Left ventricle myocardium inferior (tissue), 1 donor: ENCODE measurements at regions not wholly inside any gene's neighbourhood (a gene's known extent, or its start where the extent isn't known, plus 50 kb on each side); places are given as distances from the start of the nearest gene placed in this dataset.

ENCODE experiments used
- DNase-seq: peaks from one replicate; pipeline ENCODE4 v3.0.0-alpha.2; 2020
- H3K27ac ChIP-seq: fragments of 200-600 bp; replicated peaks from 2 replicates; pipeline ENCODE4 v1.8.0; 2021
- H3K27me3 ChIP-seq: fragments of 200-600 bp; 2 replicates; pipeline ENCODE4 v1.8.0; 2021; ENCODE audit warnings: low read depth
- H3K36me3 ChIP-seq: fragments of 200-600 bp; 2 replicates; pipeline ENCODE4 v1.8.0; 2021
- H3K4me1 ChIP-seq: fragments of 200-600 bp; 2 replicates; pipeline ENCODE4 v1.8.0; 2021
- H3K4me3 ChIP-seq: fragments of 200-600 bp; 2 replicates; pipeline ENCODE4 v1.8.0; 2021; ENCODE audit warnings: mild to moderate bottlenecking, moderate library complexity
- H3K9me3 ChIP-seq: fragments of 200-600 bp; replicated peaks from 2 replicates; pipeline ENCODE4 v1.8.0; 2021
- CTCF ChIP-seq: fragments of 200-600 bp; IDR thresholded peaks from 2 replicates; pipeline ENCODE4 v1.8.0; 2021; ENCODE audit warnings: antibody characterized with exemption, mild to moderate bottlenecking, borderline replicate concordance
- intact Hi-C: fragments of 100-400 bp; cut with micrococcal nuclease; formaldehyde crosslinking; loops from one replicate; pipeline ENCODE4 v1.11.0; 2022
- donor health status: DM: no; HTN: yes; CAD: no; lungs with severe emphysema.

GRCh38 chr5:110027527-110028322 lies 338.0 kb downstream of the MAN2A1 start:
- no peak for TF ChIP-seq CTCF
- no peaks in the 10 kb centered on the region for H3K27me3 ChIP-seq
- H3K4me3 ChIP-seq: no peak overlapping the region
- H3K9me3 ChIP-seq: peaks cover 6% of the 10 kb centered on the region
- no peaks in the 10 kb centered on the region for H3K4me1 ChIP-seq
- H3K27ac ChIP-seq: no peak overlapping the region
- DNase-seq: no peak
- H3K36me3 ChIP-seq: no peaks in the 10 kb centered on the region
- intact Hi-C loops: no loop called here

GRCh38 chr5:110031402-110032140 lies 341.8 kb downstream of the MAN2A1 start:
- Histone ChIP-seq H3K36me3 (no peaks in the 10 kb centered on the region), H3K27me3 (peaks cover 17% of the 10 kb centered on the region), H3K4me1 (no peaks in the 10 kb centered on the region), H3K27ac (no peak overlapping the region), H3K4me3 (no peak overlapping the region), H3K9me3 (peaks cover 5% of the 10 kb centered on the region)
- intact Hi-C loops: no loop called here
- TF ChIP-seq CTCF: no peak
- no peak for DNase-seq

- no peaks in the 10 kb centered on the region for H3K4me1 ChIP-seq
- no peaks in the 10 kb centered on the region for H3K9me3 ChIP-seq
- H3K36me3 ChIP-seq: no peaks in the 10 kb centered on the region
- H3K27me3 ChIP-seq: peaks cover 17% of the 10 kb centered on the region
- intact Hi-C loops: no loop called here
- DNase-seq: no peak
- H3K4me3 ChIP-seq: no peak overlapping the region
- no peak for TF ChIP-seq CTCF
- H3K27ac ChIP-seq: no peak overlapping the region
Measured at GRCh38 chr5:110032376-110032775, 342.6 kb downstream of the MAN2A1 start.

- no peaks in the 10 kb centered on the region for H3K36me3 ChIP-seq
- no peak for DNase-seq
- H3K27me3 ChIP-seq: peaks cover 17% of the 10 kb centered on the region
- no peak overlapping the region for H3K27ac ChIP-seq
- no peak for TF ChIP-seq CTCF
- peaks cover 3% of the 10 kb centered on the region for H3K9me3 ChIP-seq
- H3K4me1 ChIP-seq: no peaks in the 10 kb centered on the region
- H3K4me3 ChIP-seq: no peak overlapping the region
- intact Hi-C loops: no loop called here
Measured at GRCh38 chr5:110034056-110034600, 344.4 kb downstream of the MAN2A1 start.

- no peak for TF ChIP-seq CTCF
- Histone ChIP-seq H3K4me1 (no peaks in the 10 kb centered on the region), H3K27ac (no peak overlapping the region), H3K27me3 (peaks cover 13% of the 10 kb centered on the region), H3K4me3 (no peak overlapping the region), H3K9me3 (peaks cover 19% of the 10 kb centered on the region), H3K36me3 (no peaks in the 10 kb centered on the region)
- no peak for DNase-seq
- intact Hi-C loops: no loop called here
Measured at GRCh38 chr5:110038297-110038997, 348.7 kb downstream of the MAN2A1 start.
